K562 (cell line): ENCODE measurements at regions not wholly inside any gene's neighbourhood (a gene's known extent, or its start where the extent isn't known, plus 50 kb on each side); places are given as distances from the start of the nearest gene placed in this dataset.

Source experiments
- ATAC-seq: fragments of 200-7000 bp; cut with Tn5 transposase; 3 replicates; pipeline ENCODE4 v1.9.1; 2020; ENCODE audit warnings: moderate library complexity
- BruUV-seq: library from RNA; stranded (reverse); fragments of 400-500 nt; replicated peaks from 2 replicates; lab custom pipeline; 2021; lab: Mats Ljungman, UMichigan
- CTCF ChIA-PET: fragments of 300-600 bp; formaldehyde crosslinking; extraction: SDS; loops from one replicate; lab custom pipeline; 2021; ENCODE audit warnings: low intra/inter-chr PET ratio; lab: Yijun Ruan, JAX
- POLR2A ChIA-PET: fragments of 300-600, 350-650 bp; sonication (Branson Sonifier 250); formaldehyde crosslinking; extraction: SDS; loops from one replicate; lab custom pipeline; 2021; ENCODE audit warnings: antibody characterized with exemption, inconsistent platforms; lab: Yijun Ruan, JAX
- DNase-seq, 4 experiments: peaks; one replicate each; pipeline versions ENCODE4 v3.0.0 to v3.0.0-alpha.2; 2011 to 2018; ENCODE audit warnings: low spot score in 3 of 4, mixed read lengths in 3 of 4; ENCODE audit errors: extremely low read depth in 1 of 4
- FAIRE-seq: peaks from 2 replicates; lab custom pipeline; 2011; peaks lifted over from hg19 to GRCh38; lab: Jason Lieb, UNC
- H2AFZ ChIP-seq: 2 replicates; pipeline ENCODE4 v1.6.0; 2011; ENCODE audit warnings: low read depth, low read length, control low read depth, inconsistent platforms
- H3K27ac ChIP-seq: fragments of 200-600 bp; 3 replicates; pipeline ENCODE4 v1.8.0; 2011; ENCODE audit warnings: low read depth, mild to moderate bottlenecking, control low read depth, inconsistent platforms, low read length, moderate library complexity, mixed read lengths; ENCODE audit errors: extremely low read depth
- H3K27me3 ChIP-seq, 2 experiments: fragments of 300-600 bp in 1 of 2; 2 replicates in 1 of 2; 3 replicates in 1 of 2; pipeline versions ENCODE4 v1.6.0 to v1.8.0; 2011; ENCODE audit warnings: inconsistent platforms in 2 of 2, low read length in 2 of 2, mild to moderate bottlenecking in 1 of 2, mixed read lengths in 1 of 2, moderate library complexity in 1 of 2; ENCODE audit not compliant: control insufficient read depth in 2 of 2, insufficient read depth in 2 of 2
- H3K36me3 ChIP-seq: fragments of 300-600 bp; 3 replicates; pipeline ENCODE4 v1.8.0; 2011; ENCODE audit warnings: mild to moderate bottlenecking, low read length, inconsistent platforms; ENCODE audit not compliant: control insufficient read depth, insufficient read depth
- H3K4me1 ChIP-seq, 2 experiments: fragments of 200-600 bp in 1 of 2; replicated peaks in 1 of 2; 2 replicates in 1 of 2; 3 replicates in 1 of 2; pipeline versions ENCODE4 v1.5.1 to v1.8.0; 2011; ENCODE audit warnings: inconsistent platforms in 2 of 2, low read length in 2 of 2, mild to moderate bottlenecking in 1 of 2, mixed read lengths in 1 of 2, moderate library complexity in 1 of 2; ENCODE audit not compliant: control insufficient read depth in 2 of 2, insufficient read depth in 2 of 2
- H3K4me2 ChIP-seq: 2 replicates; pipeline ENCODE4 v1.6.1; 2011; ENCODE audit warnings: low read length, control low read depth, inconsistent platforms, mixed read lengths; ENCODE audit not compliant: insufficient read depth
- H3K4me3 ChIP-seq: fragments of 200-600 bp; sonication (generic), shearing (Covaris generic); 2 replicates; pipeline ENCODE4 v1.5.1; 2016; ENCODE audit warnings: control low read depth, inconsistent platforms
- H3K79me2 ChIP-seq: fragments of 200-600 bp; 3 replicates; pipeline ENCODE4 v1.8.0; 2011; ENCODE audit warnings: low read length, inconsistent platforms; ENCODE audit not compliant: control insufficient read depth, insufficient read depth
- H3K9ac ChIP-seq, 2 experiments: 2 replicates each; pipeline versions ENCODE4 v1.6.0 to v1.6.1; 2011; ENCODE audit warnings: low read depth in 2 of 2, low read length in 2 of 2, control low read depth in 1 of 2, inconsistent platforms in 1 of 2, mild to moderate bottlenecking in 1 of 2, mixed read lengths in 1 of 2; ENCODE audit not compliant: insufficient read depth in 1 of 2
- H3K9me1 ChIP-seq: one replicate; pipeline ENCODE4 v1.6.0; 2011; ENCODE audit warnings: inconsistent platforms, mild to moderate bottlenecking, low read length, moderate library complexity; ENCODE audit not compliant: control insufficient read depth, insufficient read depth
- H3K9me3 ChIP-seq: replicated peaks from 2 replicates; pipeline ENCODE4 v1.5.1; 2011; ENCODE audit warnings: low read depth, low read length, inconsistent platforms; ENCODE audit not compliant: control insufficient read depth, insufficient read depth
- H4K20me1 ChIP-seq: replicated peaks from 2 replicates; pipeline ENCODE4 v1.6.1; 2011; ENCODE audit warnings: low read length, inconsistent platforms, mixed read lengths; ENCODE audit not compliant: control insufficient read depth, insufficient read depth
- MGA ChIP-seq: fragments of 450-650 bp; IDR thresholded peaks from 2 replicates; pipeline ENCODE4 v1.6.1; 2016; ENCODE audit warnings: mild to moderate bottlenecking, moderate library complexity
- WGBS: fragments of 100-300 bp; shearing (Covaris generic); methylation state at CpG from one replicate; pipeline ENCODE4 v1.1.6; 2016; ENCODE audit warnings: low coverage, mixed read lengths; ENCODE audit not compliant: insufficient coverage; ENCODE audit errors: missing lambda C conversion rate; 5-methylcytosine and 5-hydroxymethylcytosine counted together
- in situ Hi-C: fragments of 300-500 bp; cut with MboI; formaldehyde crosslinking; loops from 4 replicates; pipeline ENCODE4 v1.15.0; 2018; ENCODE audit warnings: inconsistent platforms, mixed read lengths
- intact Hi-C: fragments of 100-400 bp; cut with micrococcal nuclease; formaldehyde crosslinking; loops from 2 replicates; pipeline ENCODE4 v1.14.2; 2022
- TF ChIP-seq, protein P1 (sequence below): sonication (generic); IDR thresholded peaks from 2 replicates; pipeline ENCODE4 v1.6.1; 2016

- peak overlapping the region; percentile 24; the same call in 1 of the 2 replicates for H2AFZ ChIP-seq
- in situ Hi-C loops (no loop called here), intact Hi-C loops (no loop called here)
- H3K9me1 ChIP-seq, result no peaks in the 10 kb centered on the region
- FAIRE-seq (no peak), ATAC-seq (no peak), DNase-seq (no peak)
- POLR2A ChIA-PET, result no interaction called here
- H3K79me2 ChIP-seq, result no peaks in the 10 kb centered on the region
- H3K4me2 ChIP-seq, result no peak overlapping the region
- no peaks in the 10 kb centered on the region for H4K20me1 ChIP-seq
- TF ChIP-seq, protein P1, sequence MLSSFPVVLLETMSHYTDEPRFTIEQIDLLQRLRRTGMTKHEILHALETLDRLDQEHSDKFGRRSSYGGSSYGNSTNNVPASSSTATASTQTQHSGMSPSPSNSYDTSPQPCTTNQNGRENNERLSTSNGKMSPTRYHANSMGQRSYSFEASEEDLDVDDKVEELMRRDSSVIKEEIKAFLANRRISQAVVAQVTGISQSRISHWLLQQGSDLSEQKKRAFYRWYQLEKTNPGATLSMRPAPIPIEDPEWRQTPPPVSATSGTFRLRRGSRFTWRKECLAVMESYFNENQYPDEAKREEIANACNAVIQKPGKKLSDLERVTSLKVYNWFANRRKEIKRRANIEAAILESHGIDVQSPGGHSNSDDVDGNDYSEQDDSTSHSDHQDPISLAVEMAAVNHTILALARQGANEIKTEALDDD, result peak; percentile 51; the same call in 1 of the 2 replicates
- TF ChIP-seq MGA, result no peak
- BruUV-seq, result no TSS peak
- WGBS, result 38% methylated on average over 4 of the region's 4 CpGs
- no peak overlapping the region for H3K9ac ChIP-seq
- no peak overlapping the region for H3K27ac ChIP-seq
- no peaks in the 10 kb centered on the region for H3K9me3 ChIP-seq
- CTCF ChIA-PET, result no interaction called here
- H3K4me1 ChIP-seq, result peaks cover 0 to 13% of the 10 kb centered on the region in 2 experiments; a peak in 2 of 5 replicates
- H3K36me3 ChIP-seq, result no peaks in the 10 kb centered on the region
- no peak overlapping the region for H3K4me3 ChIP-seq
- no peaks in the 10 kb centered on the region for H3K27me3 ChIP-seq
Measured at GRCh38 chr13:47109028-47109427, 212.2 kb upstream of the HTR2A start.
